ENCODE measurements at regions not wholly inside any gene's neighbourhood (a gene's known extent, or its start where the extent isn't known, plus 50 kb on each side); places are given as distances from the start of the nearest gene placed in this dataset.

DNA sequence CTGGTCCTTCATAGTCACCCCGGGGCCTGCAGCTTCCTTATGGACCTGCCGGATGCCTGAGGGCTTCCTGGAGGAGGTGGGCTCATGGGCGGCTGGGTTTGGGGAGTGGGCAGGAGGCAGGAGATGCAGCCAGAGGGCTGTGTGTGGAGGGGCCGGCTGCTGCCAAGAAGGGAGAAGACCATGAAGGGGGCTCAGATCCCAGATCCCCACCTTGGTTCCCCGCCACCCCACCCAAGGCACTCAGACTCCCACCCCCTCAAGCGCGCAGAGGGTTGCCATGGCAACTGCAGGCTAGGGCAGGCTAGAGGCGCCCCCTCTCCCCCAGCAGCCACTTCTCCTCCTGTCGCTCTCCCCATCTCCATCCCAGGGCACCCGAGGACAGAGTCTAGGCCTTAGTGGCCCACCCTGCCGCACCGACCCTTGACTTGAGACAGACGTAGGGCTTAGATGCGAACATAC lies 104.5 kb downstream of the CRLF3 start:
- no peak overlapping the region for H2AFZ ChIP-seq (ENCODE audit: control insufficient read depth, low read depth, low read length)
- SMC1A ChIA-PET (ENCODE audit: uncharacterized antibody, unreplicated experiment), result no interaction called here
- in situ Hi-C loops (cut with MboI) (no loop called here), intact Hi-C loops (cut with micrococcal nuclease; ENCODE audit: unreplicated experiment) (no loop called here)
- H3K9me3 ChIP-seq (replicated peaks; ENCODE audit: control insufficient read depth, insufficient read depth, low read length), result no peaks in the 10 kb centered on the region
- no peak overlapping the region for H3K9ac ChIP-seq (ENCODE audit: control insufficient read depth, insufficient read depth, low read length)
- WGBS (ENCODE audit: insufficient coverage, insufficient replicate concordance, low lambda C conversion rate, missing lambda C conversion rate), result 81% methylated on average over 12 of the region's 14 CpGs
- H3K27me3 ChIP-seq (replicated peaks in 1 of 2; ENCODE audit: control insufficient read depth in 2 of 2, insufficient read depth in 2 of 2, low read length in 1 of 2), result no peaks in the 10 kb centered on the region
- POLR2A ChIA-PET, result no interaction called here
- no TSS peak for BruUV-seq (replicated peaks)
- H3K36me3 ChIP-seq (ENCODE audit: control insufficient read depth in 2 of 2, insufficient read depth in 2 of 2, low read length in 1 of 2), result no peaks in the 10 kb centered on the region
- ATAC-seq (no peak), FAIRE-seq (no peak), DNase-seq (ENCODE audit: low read depth, low spot score) (no peak)
- H3K4me3 ChIP-seq, result no peak overlapping the region
- no peaks in the 10 kb centered on the region for H3K79me2 ChIP-seq (ENCODE audit: control insufficient read depth, insufficient read depth, low read length)
- H3K4me1 ChIP-seq (ENCODE audit: control insufficient read depth, insufficient read depth, low read length), result no peaks in the 10 kb centered on the region
- H4K20me1 ChIP-seq (ENCODE audit: control insufficient read depth, insufficient read depth), result no peaks in the 10 kb centered on the region
- H3K27ac ChIP-seq (ENCODE audit: control insufficient read depth, insufficient read depth), result no peak overlapping the region
- no peak overlapping the region for H3K4me2 ChIP-seq (ENCODE audit: control insufficient read depth, insufficient read depth)
- RAD21 ChIA-PET (ENCODE audit: unreplicated experiment), result no interaction called here
- TF ChIP-seq YY1 (IDR thresholded peaks at IDR 0.05; ENCODE audit: low read depth, low read length) (no peak), ZZZ3 (IDR thresholded peaks at IDR 0.05; ENCODE audit: control insufficient read depth, insufficient read length, low read depth) (no peak), SREBF1 (IDR thresholded peaks at IDR 0.05; ENCODE audit: low read length) (no peak), STAT1 (conservative IDR thresholded peaks at IDR 0.05) (no peak), RCOR1 (conservative IDR thresholded peaks at IDR 0.05; ENCODE audit: low read depth, low read length) (no peak), CEBPB (IDR thresholded peaks at IDR 0.05; ENCODE audit: borderline replicate concordance in 1 of 2, low read depth in 2 of 2, low read length in 2 of 2) (no peak), CREM (IDR thresholded peaks at IDR 0.05; ENCODE audit: low read depth) (no peak), FOXM1 (IDR thresholded peaks at IDR 0.05; ENCODE audit: low read depth, low read length) (no peak), ZSCAN29 (IDR thresholded peaks at IDR 0.05) (no peak), SUZ12 (IDR thresholded peaks at IDR 0.05; ENCODE audit: unreplicated experiment) (no peak)
- TF ChIP-seq, protein P1, sequence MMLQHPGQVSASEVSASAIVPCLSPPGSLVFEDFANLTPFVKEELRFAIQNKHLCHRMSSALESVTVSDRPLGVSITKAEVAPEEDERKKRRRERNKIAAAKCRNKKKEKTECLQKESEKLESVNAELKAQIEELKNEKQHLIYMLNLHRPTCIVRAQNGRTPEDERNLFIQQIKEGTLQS (IDR thresholded peaks at IDR 0.05; ENCODE audit: borderline replicate concordance, extremely low read depth, low read depth, low read length), result no peak
- CTCF ChIA-PET, result interaction anchor here (1.0 to 1.6 kb wide), 3 partner anchors 9 to 114 kb away, joined by 3 to 5 read pairs (median 4); no protein-coding TSS in a partner anchor

All from GM12878 (cell line).